HFFc6 (cell line): ENCODE measurements at regions not wholly inside any gene's neighbourhood (a gene's known extent, or its start where the extent isn't known, plus 50 kb on each side); places are given as distances from the start of the nearest gene placed in this dataset.
"Not testable (repeated sequence)": the region's sequence is repeated elsewhere in the genome, so short reads cannot be mapped to it uniquely, and the experiment has no call there.

Source experiments
- DNase-seq: peaks from one replicate; pipeline ENCODE4 v3.0.0-alpha.2; 2018
- H3K27ac Mint-ChIP-seq: 2 replicates; pipeline ENCODE4 v1.8.0; 2020; ENCODE audit warnings: mild to moderate bottlenecking, mixed read lengths
- H3K27me3 Mint-ChIP-seq: 2 replicates; pipeline ENCODE4 v1.8.0; 2021; ENCODE audit warnings: mild to moderate bottlenecking, moderate library complexity, mixed read lengths; ENCODE audit not compliant: insufficient read depth
- H3K36me3 Mint-ChIP-seq: 2 replicates; pipeline ENCODE4 v1.8.0; 2021; ENCODE audit warnings: low read depth, mixed read lengths
- H3K4me1 Mint-ChIP-seq: 2 replicates; pipeline ENCODE4 v1.8.0; 2020; ENCODE audit warnings: low read depth, mixed read lengths
- H3K4me3 Mint-ChIP-seq: 2 replicates; pipeline ENCODE4 v1.8.0; 2020; ENCODE audit warnings: mild to moderate bottlenecking, moderate library complexity, mixed read lengths
- H3K9me3 Mint-ChIP-seq: 2 replicates; pipeline ENCODE4 v1.8.0; 2020; ENCODE audit warnings: mild to moderate bottlenecking, mixed read lengths
- TF ChIP-seq, protein P1 (sequence below): fragments of 200-600 bp; sonication (generic); IDR thresholded peaks from 2 replicates; pipeline ENCODE4 v1.5.0; 2021; ENCODE audit warnings: antibody characterized with exemption, mild to moderate bottlenecking

DNA sequence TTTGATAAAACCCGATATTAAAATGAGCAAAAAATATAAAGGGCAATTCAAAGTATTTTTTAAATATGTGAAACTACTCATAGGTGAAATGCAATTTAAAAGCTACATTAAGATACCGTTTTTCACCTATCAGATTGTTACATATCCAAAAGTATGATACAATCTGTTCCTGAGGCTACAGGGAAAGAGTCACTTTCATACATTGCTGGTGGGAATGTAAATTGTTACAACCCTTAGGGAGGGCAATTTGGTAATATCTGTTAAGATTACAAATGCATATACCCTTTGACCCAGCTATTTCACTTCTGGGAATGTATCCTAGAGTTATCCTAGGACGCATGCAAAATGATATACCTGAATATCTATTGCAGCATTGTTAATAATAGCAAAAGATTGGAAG lies 132.1 kb downstream of the BLID start:
- Mint-ChIP-seq H3K36me3 (no peaks in the 10 kb centered on the region), H3K9me3 (no peaks in the 10 kb centered on the region), H3K4me1 (peaks cover 5% of the 10 kb centered on the region; the same call in 1 of the 2 replicates), H3K27me3 (no peaks in the 10 kb centered on the region; the same call in 1 of the 2 replicates), H3K27ac (no peak overlapping the region), H3K4me3 (no peak overlapping the region)
- no peak for DNase-seq
- TF ChIP-seq, protein P1, sequence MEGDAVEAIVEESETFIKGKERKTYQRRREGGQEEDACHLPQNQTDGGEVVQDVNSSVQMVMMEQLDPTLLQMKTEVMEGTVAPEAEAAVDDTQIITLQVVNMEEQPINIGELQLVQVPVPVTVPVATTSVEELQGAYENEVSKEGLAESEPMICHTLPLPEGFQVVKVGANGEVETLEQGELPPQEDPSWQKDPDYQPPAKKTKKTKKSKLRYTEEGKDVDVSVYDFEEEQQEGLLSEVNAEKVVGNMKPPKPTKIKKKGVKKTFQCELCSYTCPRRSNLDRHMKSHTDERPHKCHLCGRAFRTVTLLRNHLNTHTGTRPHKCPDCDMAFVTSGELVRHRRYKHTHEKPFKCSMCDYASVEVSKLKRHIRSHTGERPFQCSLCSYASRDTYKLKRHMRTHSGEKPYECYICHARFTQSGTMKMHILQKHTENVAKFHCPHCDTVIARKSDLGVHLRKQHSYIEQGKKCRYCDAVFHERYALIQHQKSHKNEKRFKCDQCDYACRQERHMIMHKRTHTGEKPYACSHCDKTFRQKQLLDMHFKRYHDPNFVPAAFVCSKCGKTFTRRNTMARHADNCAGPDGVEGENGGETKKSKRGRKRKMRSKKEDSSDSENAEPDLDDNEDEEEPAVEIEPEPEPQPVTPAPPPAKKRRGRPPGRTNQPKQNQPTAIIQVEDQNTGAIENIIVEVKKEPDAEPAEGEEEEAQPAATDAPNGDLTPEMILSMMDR, result no peak

DNA sequence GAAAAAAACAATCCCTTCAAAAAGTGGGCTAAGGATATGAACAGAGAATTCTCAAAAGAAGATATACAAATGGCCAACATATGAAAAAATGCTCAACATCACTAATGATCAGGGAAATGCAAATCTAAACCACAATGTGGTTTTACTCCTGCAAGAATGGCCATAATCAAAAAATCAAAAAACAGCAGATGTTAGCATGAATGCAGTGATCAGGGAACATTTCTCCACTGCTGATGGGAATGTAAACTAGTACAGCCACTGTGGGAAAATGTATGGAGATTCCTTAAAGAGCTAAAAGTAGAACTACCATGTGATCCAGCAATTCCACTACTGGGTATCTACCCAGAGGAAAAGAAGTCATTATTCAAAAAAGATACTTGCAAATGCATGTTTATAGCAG lies 138.1 kb downstream of the BLID start:
- H3K9me3 Mint-ChIP-seq, DNase-seq, H3K4me1 Mint-ChIP-seq, H3K27ac Mint-ChIP-seq, H3K27me3 Mint-ChIP-seq, H3K4me3 Mint-ChIP-seq: not testable (repeated sequence)
- peaks cover 13% of the 10 kb centered on the region for H3K36me3 Mint-ChIP-seq

DNA sequence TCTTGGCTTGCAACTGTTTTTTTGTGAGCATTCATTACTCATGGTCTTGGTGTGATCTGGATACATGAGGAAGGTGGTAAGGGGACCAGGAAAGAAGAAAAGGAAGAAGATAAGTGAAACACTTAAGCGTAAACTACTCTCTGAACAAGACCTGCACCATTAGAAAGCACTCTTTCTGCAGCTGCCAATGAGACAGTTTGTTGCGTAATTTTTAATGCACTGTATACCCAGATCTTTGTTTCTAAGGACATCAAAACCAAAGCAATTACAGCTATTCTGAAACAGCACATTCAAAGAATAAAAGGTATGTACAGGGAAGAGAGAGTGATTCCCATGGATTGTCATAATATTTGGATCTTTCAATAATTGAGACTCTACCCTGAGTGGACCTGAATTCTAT lies 147.4 kb downstream of the BLID start:
- no peaks in the 10 kb centered on the region for H3K36me3 Mint-ChIP-seq
- H3K9me3 Mint-ChIP-seq, result no peaks in the 10 kb centered on the region
- DNase-seq, result no peak
- no peak overlapping the region for H3K27ac Mint-ChIP-seq
- TF ChIP-seq, protein P1, result no peak
- H3K4me3 Mint-ChIP-seq, result no peak overlapping the region
- H3K4me1 Mint-ChIP-seq, result peaks cover 25% of the 10 kb centered on the region
- no peaks in the 10 kb centered on the region for H3K27me3 Mint-ChIP-seq

DNA sequence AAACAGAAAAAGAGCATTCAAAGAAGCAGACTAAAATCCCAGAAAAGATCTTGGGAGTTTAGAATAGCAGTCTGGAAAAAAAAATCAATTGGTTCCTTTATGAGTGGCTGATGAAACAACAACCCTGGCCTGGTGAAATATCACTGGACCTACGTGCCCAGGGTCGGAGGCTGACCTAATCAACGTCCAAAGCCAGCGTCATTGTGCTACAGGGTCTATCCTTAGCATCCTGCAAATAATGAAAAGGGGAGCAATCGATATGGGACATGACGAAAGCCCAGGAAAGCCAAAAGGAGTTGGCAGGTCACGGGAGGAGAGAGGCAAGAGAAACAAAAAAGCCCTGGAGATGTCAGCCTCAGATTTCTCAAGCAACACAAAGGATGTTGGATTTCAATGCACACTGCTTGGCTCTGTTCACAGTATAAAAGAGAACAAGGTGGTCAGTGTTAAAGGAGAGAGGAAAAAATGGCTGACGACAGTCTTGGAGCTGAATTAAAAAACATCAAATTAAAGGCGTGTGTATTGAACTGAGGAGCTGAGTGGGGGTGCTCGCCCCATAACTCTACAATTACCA lies 148.8 kb downstream of the BLID start:
- TF ChIP-seq, protein P1, result no peak
- Mint-ChIP-seq H3K36me3 (no peaks in the 10 kb centered on the region), H3K27ac (no peak overlapping the region), H3K27me3 (no peaks in the 10 kb centered on the region), H3K4me1 (peaks cover 37% of the 10 kb centered on the region), H3K9me3 (no peaks in the 10 kb centered on the region), H3K4me3 (no peak overlapping the region)
- no peak for DNase-seq

DNA sequence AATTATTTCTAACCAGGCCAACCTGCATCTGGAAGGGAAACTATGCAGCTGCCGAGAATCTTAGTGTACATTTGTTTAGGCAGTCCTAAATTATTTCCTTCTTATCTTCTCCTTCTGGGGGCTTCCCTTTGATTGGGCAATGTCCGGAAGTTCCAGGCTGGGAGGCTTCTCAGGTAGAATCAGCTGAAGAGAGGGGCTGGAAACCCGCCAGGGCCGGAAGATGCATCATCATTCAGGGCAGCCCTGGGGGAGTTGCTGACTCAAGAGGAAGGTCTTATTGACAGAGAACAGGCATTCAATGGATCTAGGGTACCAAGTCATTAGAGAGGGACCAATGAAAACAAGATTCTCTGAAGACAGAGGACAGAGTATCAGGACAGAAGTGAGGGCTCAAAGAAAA lies 150.7 kb downstream of the BLID start:
- Mint-ChIP-seq H3K9me3 (no peaks in the 10 kb centered on the region), H3K4me3 (peak overlapping the region; percentile 46), H3K27me3 (no peaks in the 10 kb centered on the region), H3K4me1 (peaks cover 55% of the 10 kb centered on the region), H3K36me3 (no peaks in the 10 kb centered on the region), H3K27ac (peak overlapping the region; percentile 68)
- DNase-seq, result peak; percentile 30
- TF ChIP-seq, protein P1, result no peak

DNA sequence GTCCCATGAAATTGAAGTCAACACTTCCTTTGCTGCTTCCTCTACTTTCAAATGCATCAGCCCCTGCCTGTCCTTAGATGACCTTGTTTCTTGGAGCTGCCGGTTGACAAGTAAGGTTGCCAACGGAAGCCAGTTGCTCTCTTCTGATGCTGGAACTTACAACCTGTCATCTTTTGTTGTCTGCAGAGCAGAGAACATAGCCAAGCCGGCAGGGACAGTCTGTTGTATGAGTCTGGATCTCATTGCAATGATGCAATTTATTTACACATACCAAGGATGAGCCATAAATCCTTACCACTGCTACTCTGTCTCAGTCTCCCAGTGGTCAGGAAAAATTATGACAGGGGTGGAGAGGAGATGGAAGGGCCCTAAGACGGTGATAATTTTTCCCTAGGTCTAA lies 151.4 kb downstream of the BLID start:
- H3K9me3 Mint-ChIP-seq, result no peaks in the 10 kb centered on the region
- H3K27ac Mint-ChIP-seq, result peak overlapping the region; percentile 68
- peak; percentile 65 for DNase-seq
- TF ChIP-seq, protein P1, result peak; percentile 39
- no peaks in the 10 kb centered on the region for H3K27me3 Mint-ChIP-seq
- peaks cover 56% of the 10 kb centered on the region for H3K4me1 Mint-ChIP-seq
- no peaks in the 10 kb centered on the region for H3K36me3 Mint-ChIP-seq
- peak overlapping the region; percentile 49 for H3K4me3 Mint-ChIP-seq

DNA sequence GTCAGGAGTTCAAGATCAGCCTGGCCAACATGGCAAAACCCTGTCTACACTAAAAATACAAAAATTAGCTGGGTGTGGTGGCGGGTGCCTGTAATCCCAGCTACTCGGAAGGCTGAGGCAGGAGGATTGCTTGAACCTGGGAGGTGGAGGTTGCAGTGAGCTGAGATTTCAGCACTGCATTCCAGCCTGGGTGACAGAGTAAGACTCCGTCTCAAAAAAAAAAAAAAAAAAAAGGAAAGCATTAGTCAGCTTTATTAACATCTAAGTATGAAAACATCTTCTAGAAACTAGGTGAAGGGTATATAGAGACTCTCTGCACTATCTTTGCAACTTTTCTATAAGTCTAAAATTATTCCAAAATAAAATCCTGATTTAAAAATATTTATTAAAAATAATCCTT lies 152.2 kb downstream of the BLID start:
- not testable (repeated sequence) for H3K9me3 Mint-ChIP-seq, DNase-seq, H3K27ac Mint-ChIP-seq, H3K36me3 Mint-ChIP-seq, H3K27me3 Mint-ChIP-seq, H3K4me3 Mint-ChIP-seq
- peaks cover 63% of the 10 kb centered on the region for H3K4me1 Mint-ChIP-seq
